GM23338 (cell line): ENCODE measurements at regions not wholly inside any gene's neighbourhood (a gene's known extent, or its start where the extent isn't known, plus 50 kb on each side); places are given as distances from the start of the nearest gene placed in this dataset.

ENCODE experiments used
- ATAC-seq: fragments of 200-7000 bp; cut with Tn5 transposase; 3 replicates; pipeline ENCODE4 v1.9.1; 2020
- DNase-seq: peaks from one replicate; pipeline ENCODE4 v3.0.0-alpha.2; 2015; ENCODE audit warnings: low spot score
- H2AFZ ChIP-seq: fragments of 200-600 bp; sonication (generic); 2 replicates; pipeline ENCODE4 v1.8.0; 2016; ENCODE audit warnings: antibody characterized with exemption, mild to moderate bottlenecking, moderate library complexity
- H3F3A ChIP-seq: fragments of 200-600 bp; sonication (generic); replicated peaks from 2 replicates; pipeline ENCODE4 v1.8.0; 2017; ENCODE audit warnings: antibody characterized with exemption, mixed run types, low read depth
- H3K27ac ChIP-seq: fragments of 200-600 bp; sonication (generic); 2 replicates; pipeline ENCODE4 v1.6.1; 2016; ENCODE audit warnings: low read depth
- H3K27me3 ChIP-seq: fragments of 200-600 bp; sonication (generic); 2 replicates; pipeline ENCODE4 v1.8.0; 2016; ENCODE audit warnings: mild to moderate bottlenecking, mixed run types, moderate library complexity; ENCODE audit not compliant: insufficient read depth
- H3K36me3 ChIP-seq: fragments of 200-600 bp; sonication (generic); 2 replicates; pipeline ENCODE4 v1.8.0; 2016; ENCODE audit warnings: mild to moderate bottlenecking; ENCODE audit not compliant: insufficient read depth
- H3K4me1 ChIP-seq: fragments of 200-600 bp; sonication (generic); 2 replicates; pipeline ENCODE4 v1.8.0; 2016; ENCODE audit warnings: mild to moderate bottlenecking, moderate library complexity; ENCODE audit not compliant: insufficient read depth
- H3K4me2 ChIP-seq: fragments of 200-600 bp; sonication (generic); 2 replicates; pipeline ENCODE4 v1.7.1; 2017; ENCODE audit warnings: mixed run types
- H3K4me3 ChIP-seq: fragments of 200-600 bp; sonication (generic); 2 replicates; pipeline ENCODE4 v1.6.1; 2016; ENCODE audit warnings: mixed run types
- H3K79me2 ChIP-seq: fragments of 200-600 bp; sonication (generic); replicated peaks from 2 replicates; pipeline ENCODE4 v1.8.0; 2017; ENCODE audit warnings: mild to moderate bottlenecking; ENCODE audit not compliant: insufficient read depth
- H3K9me2 ChIP-seq: fragments of 200-600 bp; sonication (generic); 2 replicates; pipeline ENCODE4 v1.8.0; 2017; ENCODE audit not compliant: insufficient read depth
- H4K20me1 ChIP-seq: fragments of 200-600 bp; sonication (generic); replicated peaks from 2 replicates; pipeline ENCODE4 v1.8.0; 2017; ENCODE audit warnings: mild to moderate bottlenecking; ENCODE audit not compliant: insufficient read depth
- H3K27ac Mint-ChIP-seq: 2 replicates; pipeline ENCODE4 v1.8.0; 2020; ENCODE audit warnings: inconsistent platforms, mild to moderate bottlenecking, moderate library complexity, mixed read lengths
- H3K27me3 Mint-ChIP-seq: 3 replicates; pipeline ENCODE4 v1.8.0; 2022; ENCODE audit warnings: low read depth, mild to moderate bottlenecking, moderate library complexity, mixed read lengths, inconsistent platforms; ENCODE audit not compliant: insufficient read depth, poor library complexity
- H3K36me3 Mint-ChIP-seq: 3 replicates; pipeline ENCODE4 v1.8.0; 2021; ENCODE audit warnings: low read depth, mild to moderate bottlenecking, inconsistent platforms, moderate library complexity, mixed read lengths
- H3K4me1 Mint-ChIP-seq: 3 replicates; pipeline ENCODE4 v1.8.0; 2020; ENCODE audit warnings: mild to moderate bottlenecking, inconsistent platforms, mixed read lengths
- H3K4me3 Mint-ChIP-seq: 3 replicates; pipeline ENCODE4 v1.8.0; 2021; ENCODE audit warnings: moderate library complexity, mild to moderate bottlenecking, inconsistent platforms, mixed read lengths
- H3K9me3 Mint-ChIP-seq: 3 replicates; pipeline ENCODE4 v1.8.0; 2020; ENCODE audit warnings: moderate library complexity, mild to moderate bottlenecking, inconsistent platforms, mixed read lengths
- CREB1 ChIP-seq: fragments of 250-450 bp; sonication (Bioruptor Pico); IDR thresholded peaks from 2 replicates; pipeline ENCODE4 v1.5.0; 2020; ENCODE audit warnings: low read depth, mild to moderate bottlenecking, moderate library complexity
- ETS1 ChIP-seq: IDR thresholded peaks from 2 replicates; pipeline ENCODE4 v1.6.1; 2016; ENCODE audit warnings: antibody characterized with exemption
- EZH2 ChIP-seq: fragments of 200-600 bp; sonication (generic); IDR thresholded peaks from one replicate; pipeline ENCODE4 v1.8.0; 2017; ENCODE audit warnings: antibody characterized with exemption, mild to moderate bottlenecking, low read depth; ENCODE audit not compliant: unreplicated experiment
- EZH2phosphoT487 ChIP-seq: fragments of 200-600 bp; sonication (generic); IDR thresholded peaks from one replicate; pipeline ENCODE4 v1.8.1; 2018; ENCODE audit warnings: antibody characterized with exemption; ENCODE audit not compliant: unreplicated experiment
- JUNB ChIP-seq: IDR thresholded peaks from one replicate; pipeline ENCODE4 v1.6.1; 2016; ENCODE audit warnings: antibody characterized with exemption; ENCODE audit not compliant: unreplicated experiment
- NANOG ChIP-seq: IDR thresholded peaks from 2 replicates; pipeline ENCODE4 v1.6.1; 2016; ENCODE audit warnings: antibody characterized with exemption, borderline replicate concordance
- POLR2AphosphoS5 ChIP-seq: IDR thresholded peaks from 2 replicates; pipeline ENCODE4 v1.6.1; 2016; ENCODE audit warnings: antibody characterized with exemption, low read depth
- REST ChIP-seq: IDR thresholded peaks from one replicate; pipeline ENCODE4 v1.6.1; 2018; ENCODE audit warnings: antibody characterized with exemption; ENCODE audit not compliant: unreplicated experiment
- STAT1 ChIP-seq: IDR thresholded peaks from one replicate; pipeline ENCODE4 v1.6.1; 2016; ENCODE audit warnings: antibody characterized with exemption; ENCODE audit not compliant: unreplicated experiment
- ZNF331 ChIP-seq: fragments of 250-450 bp; sonication (Bioruptor Pico); IDR thresholded peaks from 2 replicates; pipeline ENCODE4 v1.5.0; 2020; ENCODE audit warnings: low read depth, mild to moderate bottlenecking, moderate library complexity
- ZNF462 ChIP-seq: fragments of 250-450 bp; sonication (Bioruptor Pico); IDR thresholded peaks from 2 replicates; pipeline ENCODE4 v1.5.0; 2020; ENCODE audit warnings: mild to moderate bottlenecking, moderate library complexity

- TF ChIP-seq ZNF462 (CRISPR knock-in tag): no peak
- no peak for TF ChIP-seq POLR2AphosphoS5
Observed at GRCh38 chr12:65628061-65628460, 196.2 kb upstream of the HMGA2 start (continued).

- Histone ChIP-seq H3K36me3 (no peaks in the 10 kb centered on the region), H3K9me2 (0 out of 2 replicates have a peak, but pooled peaks cover 3% of the 10 kb centered on the region), H3K4me2 (no peak overlapping the region), H3K79me2 (no peaks in the 10 kb centered on the region), H2AFZ (no peak overlapping the region), H3F3A (no peaks in the 10 kb centered on the region), H4K20me1 (no peaks in the 10 kb centered on the region), H3K27ac (no peak overlapping the region), H3K27me3 (no peaks in the 10 kb centered on the region), H3K4me1 (no peaks in the 10 kb centered on the region), H3K4me3 (no peak overlapping the region)
- no peak overlapping the region for H3K27ac Mint-ChIP-seq
- DNase-seq (no peak), ATAC-seq (no peak)
- no peak overlapping the region for H3K4me3 Mint-ChIP-seq
- H3K27me3 Mint-ChIP-seq: no peaks in the 10 kb centered on the region
- peaks cover 5% of the 10 kb centered on the region; the same call in 2 of the 3 replicates for H3K4me1 Mint-ChIP-seq
- no peaks in the 10 kb centered on the region for H3K9me3 Mint-ChIP-seq
- no peaks in the 10 kb centered on the region for H3K36me3 Mint-ChIP-seq
- TF ChIP-seq JUNB (no peak), EZH2 (no peak), STAT1 (no peak), ETS1 (no peak), REST (no peak), POLR2AphosphoS5 (no peak), ZNF331 (CRISPR knock-in tag) (no peak), NANOG (no peak), EZH2phosphoT487 (no peak), CREB1 (CRISPR knock-in tag) (no peak)
Observed at GRCh38 chr12:65630555-65630954, 193.7 kb upstream of the HMGA2 start.
